Activated naive CD4-positive, alpha-beta T cell treated with anti-CD3 and anti-CD28 coated beads for 36 hours (primary cell): ENCODE measurements at regions not wholly inside any gene's neighbourhood (a gene's known extent, or its start where the extent isn't known, plus 50 kb on each side); places are given as distances from the start of the nearest gene placed in this dataset.
A peak's percentile ranks its signal among the peaks of the same experiment; 100 is the strongest.

ENCODE experiments used
- CTCF ChIA-PET: fragments of 350-600 bp; sonication (Branson Sonifier 250); formaldehyde crosslinking; loops from one replicate; lab custom pipeline; 2021; ENCODE audit warnings: antibody characterized with exemption; lab: Charles Lee
- DNase-seq: peaks from one replicate; pipeline ENCODE4 v3.0.0-alpha.2; 2020
- H3K27ac Mint-ChIP-seq: one replicate; pipeline ENCODE4 v1.8.0; 2021; ENCODE audit warnings: mild to moderate bottlenecking, mixed read lengths
- H3K27me3 Mint-ChIP-seq: one replicate; pipeline ENCODE4 v1.8.0; 2021; ENCODE audit warnings: low read depth, mixed read lengths
- H3K36me3 Mint-ChIP-seq: one replicate; pipeline ENCODE4 v1.8.0; 2021; ENCODE audit warnings: low read depth, mixed read lengths
- H3K4me1 Mint-ChIP-seq: one replicate; pipeline ENCODE4 v1.8.0; 2021; ENCODE audit warnings: low read depth, mixed read lengths
- H3K4me3 Mint-ChIP-seq: one replicate; pipeline ENCODE4 v1.8.0; 2021; ENCODE audit warnings: mild to moderate bottlenecking, moderate library complexity, mixed read lengths
- H3K9me3 Mint-ChIP-seq: one replicate; pipeline ENCODE4 v1.8.0; 2021; ENCODE audit warnings: mixed read lengths
- intact Hi-C: fragments of 100-400 bp; cut with micrococcal nuclease; formaldehyde crosslinking; loops from one replicate; pipeline ENCODE4 v1.15.1; 2023

- no peak for DNase-seq
- Mint-ChIP-seq H3K27me3 (peaks cover 3% of the 10 kb centered on the region), H3K9me3 (no peaks in the 10 kb centered on the region), H3K27ac (no peak overlapping the region), H3K4me3 (no peak overlapping the region), H3K36me3 (no peaks in the 10 kb centered on the region), H3K4me1 (no peaks in the 10 kb centered on the region)
- intact Hi-C loops = no loop called here
- CTCF ChIA-PET = no interaction called here
Measured at GRCh38 chrX:140848800-140849199, 139.2 kb downstream of the LINC00632 start.

GRCh38 chrX:140860718-140861117 is 141.7 kb upstream of the SPANXB1 start:
- no peak overlapping the region for H3K4me3 Mint-ChIP-seq
- intact Hi-C loops = no loop called here

GRCh38 chrX:140866446-140866845 is 135.9 kb upstream of the SPANXB1 start:
- intact Hi-C loops = no loop called here
- Mint-ChIP-seq H3K4me3 (no peak overlapping the region), H3K36me3 (no peaks in the 10 kb centered on the region), H3K4me1 (no peaks in the 10 kb centered on the region), H3K27ac (no peak overlapping the region), H3K9me3 (peaks cover 3% of the 10 kb centered on the region), H3K27me3 (peaks cover 2% of the 10 kb centered on the region)
- CTCF ChIA-PET = no interaction called here
- no peak for DNase-seq

More at GRCh38 chrX:140860718-140861117, 141.7 kb upstream of the SPANXB1 start:
- no peaks in the 10 kb centered on the region for H3K36me3 Mint-ChIP-seq
- H3K9me3 Mint-ChIP-seq = no peaks in the 10 kb centered on the region
- CTCF ChIA-PET = no interaction called here
- H3K27ac Mint-ChIP-seq = no peak overlapping the region
- peaks cover 2% of the 10 kb centered on the region for H3K27me3 Mint-ChIP-seq
- H3K4me1 Mint-ChIP-seq = no peaks in the 10 kb centered on the region
- DNase-seq = no peak

GRCh38 chrX:140912606-140913005 is 89.8 kb upstream of the SPANXB1 start:
- Mint-ChIP-seq H3K36me3 (no peaks in the 10 kb centered on the region), H3K27ac (no peak overlapping the region), H3K27me3 (no peaks in the 10 kb centered on the region), H3K9me3 (no peaks in the 10 kb centered on the region), H3K4me1 (peaks cover 6% of the 10 kb centered on the region), H3K4me3 (no peak overlapping the region)
- CTCF ChIA-PET = no interaction called here
- DNase-seq = no peak
- intact Hi-C loops = loop anchor here (10.0 kb wide), 1 partner anchor 262 kb away; the partner anchor contains the start of gene LDOC1

- CTCF ChIA-PET = no interaction called here
- H3K36me3 Mint-ChIP-seq = no peaks in the 10 kb centered on the region
- H3K4me3 Mint-ChIP-seq = no peak overlapping the region
- H3K27ac Mint-ChIP-seq = no peak overlapping the region
- intact Hi-C loops = loop anchor here (10.0 kb wide), 1 partner anchor 261 kb away; the partner anchor contains the start of gene LDOC1
- no peaks in the 10 kb centered on the region for H3K9me3 Mint-ChIP-seq
- DNase-seq = no peak
- H3K4me1 Mint-ChIP-seq = peaks cover 13% of the 10 kb centered on the region
- H3K27me3 Mint-ChIP-seq = no peaks in the 10 kb centered on the region
Measured at GRCh38 chrX:140913802-140914501, 88.4 kb upstream of the SPANXB1 start.

GRCh38 chrX:140916872-140917271 is 85.5 kb upstream of the SPANXB1 start:
- no peaks in the 10 kb centered on the region for H3K9me3 Mint-ChIP-seq
- no peaks in the 10 kb centered on the region for H3K36me3 Mint-ChIP-seq
- CTCF ChIA-PET = no interaction called here
- intact Hi-C loops = loop anchor here (5.0 to 10.0 kb wide), 3 partner anchors 100 to 258 kb away; partner anchors contain the start of gene LDOC1
- no peak for DNase-seq
- H3K27ac Mint-ChIP-seq = no peak overlapping the region
- peaks cover 13% of the 10 kb centered on the region for H3K4me1 Mint-ChIP-seq
- no peak overlapping the region for H3K4me3 Mint-ChIP-seq
- no peaks in the 10 kb centered on the region for H3K27me3 Mint-ChIP-seq

GRCh38 chrX:140917354-140918115 is 84.9 kb upstream of the SPANXB1 start:
- peaks cover 13% of the 10 kb centered on the region for H3K4me1 Mint-ChIP-seq
- no peaks in the 10 kb centered on the region for H3K9me3 Mint-ChIP-seq
- H3K36me3 Mint-ChIP-seq = no peaks in the 10 kb centered on the region
- DNase-seq = no peak
- intact Hi-C loops = loop anchor here (1.0 to 10.0 kb wide), 4 partner anchors 100 to 361 kb away; partner anchors contain the start of gene LDOC1
- H3K4me3 Mint-ChIP-seq = no peak overlapping the region
- no peaks in the 10 kb centered on the region for H3K27me3 Mint-ChIP-seq
- no peak overlapping the region for H3K27ac Mint-ChIP-seq
- CTCF ChIA-PET = interaction anchor here (2.0 kb wide), 1 partner anchor 361 kb away, joined by 4 read pairs; no protein-coding TSS in a partner anchor

GRCh38 chrX:140918398-140919038 is 83.9 kb upstream of the SPANXB1 start:
- no peaks in the 10 kb centered on the region for H3K27me3 Mint-ChIP-seq
- CTCF ChIA-PET = interaction anchor here (2.0 kb wide), 1 partner anchor 360 kb away, joined by 4 read pairs; no protein-coding TSS in a partner anchor
- no peak overlapping the region for H3K4me3 Mint-ChIP-seq
- no peak overlapping the region for H3K27ac Mint-ChIP-seq
- H3K36me3 Mint-ChIP-seq = no peaks in the 10 kb centered on the region
- no peaks in the 10 kb centered on the region for H3K9me3 Mint-ChIP-seq
- intact Hi-C loops = loop anchor here (1.0 to 10.0 kb wide), 4 partner anchors 101 to 360 kb away; partner anchors contain the start of gene LDOC1
- peaks cover 13% of the 10 kb centered on the region for H3K4me1 Mint-ChIP-seq
- peak; percentile 22 for DNase-seq

GRCh38 chrX:140920416-140920815 is 82.0 kb upstream of the SPANXB1 start:
- H3K9me3 Mint-ChIP-seq = no peaks in the 10 kb centered on the region
- no peaks in the 10 kb centered on the region for H3K27me3 Mint-ChIP-seq
- CTCF ChIA-PET = no interaction called here
- H3K4me1 Mint-ChIP-seq = peaks cover 13% of the 10 kb centered on the region
- no peak for DNase-seq
- H3K4me3 Mint-ChIP-seq = no peak overlapping the region
- H3K27ac Mint-ChIP-seq = no peak overlapping the region
- H3K36me3 Mint-ChIP-seq = no peaks in the 10 kb centered on the region
- intact Hi-C loops = no loop called here

- H3K36me3 Mint-ChIP-seq = no peaks in the 10 kb centered on the region
- no peaks in the 10 kb centered on the region for H3K9me3 Mint-ChIP-seq
- no peak overlapping the region for H3K4me3 Mint-ChIP-seq
- CTCF ChIA-PET = interaction anchor here (0.7 kb wide), 1 partner anchor 746 kb away, joined by 3 read pairs; no protein-coding TSS in a partner anchor
- no peak for DNase-seq
- H3K27ac Mint-ChIP-seq = no peak overlapping the region
- intact Hi-C loops = no loop called here
- H3K27me3 Mint-ChIP-seq = no peaks in the 10 kb centered on the region
- peaks cover 2% of the 10 kb centered on the region for H3K4me1 Mint-ChIP-seq
Measured at GRCh38 chrX:140923118-140923517, 79.3 kb upstream of the SPANXB1 start.

GRCh38 chrX:140928739-140929138 is 73.7 kb upstream of the SPANXB1 start:
- H3K9me3 Mint-ChIP-seq = no peaks in the 10 kb centered on the region
- H3K4me1 Mint-ChIP-seq = no peaks in the 10 kb centered on the region
- no peak overlapping the region for H3K27ac Mint-ChIP-seq
- intact Hi-C loops = no loop called here
- no peaks in the 10 kb centered on the region for H3K36me3 Mint-ChIP-seq
- no peaks in the 10 kb centered on the region for H3K27me3 Mint-ChIP-seq
- no peak overlapping the region for H3K4me3 Mint-ChIP-seq
- DNase-seq = no peak
- CTCF ChIA-PET = interaction anchor here (0.6 kb wide), 1 partner anchor 795 kb away, joined by 7 read pairs; no protein-coding TSS in a partner anchor

- intact Hi-C loops = no loop called here
- Mint-ChIP-seq H3K27ac (no peak overlapping the region), H3K36me3 (no peaks in the 10 kb centered on the region), H3K9me3 (no peaks in the 10 kb centered on the region), H3K4me3 (no peak overlapping the region), H3K27me3 (peaks cover 2% of the 10 kb centered on the region), H3K4me1 (no peaks in the 10 kb centered on the region)
- CTCF ChIA-PET = no interaction called here
- DNase-seq = no peak
Measured at GRCh38 chrX:140933016-140933415, 69.4 kb upstream of the SPANXB1 start.
